Right lobe of liver (tissue), 6 donors: ENCODE measurements at regions not wholly inside any gene's neighbourhood (a gene's known extent, or its start where the extent isn't known, plus 50 kb on each side); places are given as distances from the start of the nearest gene placed in this dataset.
"Not testable (repeated sequence)": the region's sequence is repeated elsewhere in the genome, so short reads cannot be mapped to it uniquely, and the experiment has no call there.

ENCODE experiments used
- ATAC-seq, 4 donors: fragments of 200-7000 bp; cut with Tn5 transposase; one replicate each; pipeline ENCODE4 v1.9.1; 2020; ENCODE audit warnings: mild to moderate bottlenecking in 4 of 4, moderate library complexity in 4 of 4
- DNase-seq, 3 donors: peaks; one replicate each; pipeline ENCODE4 v3.0.0-alpha.2; 2020
- H3K27ac ChIP-seq, 3 donors: fragments of 200-600 bp; one replicate each; pipeline ENCODE4 v1.8.0; 2022
- H3K27me3 ChIP-seq, 2 donors: fragments of 200-600 bp; one replicate each; pipeline ENCODE4 v1.8.0; 2022
- H3K36me3 ChIP-seq, 4 donors: fragments of 200-600 bp; sonication (generic) in 1 of 4; one replicate each; pipeline versions ENCODE4 v1.5.1 to v1.8.0; 2017 to 2022; ENCODE audit warnings: control low read depth in 1 of 4
- H3K4me1 ChIP-seq, 4 donors: fragments of 200-600 bp; sonication (generic) in 1 of 4; one replicate each; pipeline versions ENCODE4 v1.5.1 to v1.8.0; 2017 to 2022; ENCODE audit warnings: control low read depth in 1 of 4
- H3K4me3 ChIP-seq, 3 donors: fragments of 200-600 bp; one replicate each; pipeline ENCODE4 v1.8.0; 2022
- H3K9me3 ChIP-seq, 4 donors: fragments of 200-600 bp; sonication (generic) in 1 of 4; one replicate each; pipeline versions ENCODE4 v1.5.1 to v1.8.0; 2017 to 2022; ENCODE audit warnings: control low read depth in 1 of 4
- CTCF ChIP-seq, 4 donors: fragments of 200-600 bp in 3 of 4; fragments of 450-650 bp in 1 of 4; IDR thresholded peaks; one replicate each; pipeline versions ENCODE4 v1.5.1 to v1.8.0; 2016 to 2022; ENCODE audit warnings: antibody characterized with exemption in 4 of 4, mild to moderate bottlenecking in 2 of 4
- POLR2A ChIP-seq: fragments of 450-650 bp; IDR thresholded peaks from one replicate; pipeline ENCODE4 v1.6.1; 2017; ENCODE audit warnings: antibody characterized with exemption, mild to moderate bottlenecking
- WGBS: methylation state at CpG from one replicate; pipeline ENCODE4 v1.1.6; 2018; ENCODE audit warnings: low coverage, low lambda C conversion rate; ENCODE audit not compliant: insufficient coverage; ENCODE audit errors: missing lambda C conversion rate; 5-methylcytosine and 5-hydroxymethylcytosine counted together
- intact Hi-C, 2 donors: fragments of 100-400 bp; cut with DNase I; formaldehyde crosslinking; loops; one replicate each; pipeline versions ENCODE4 v1.11.2 to v1.14.1; 2022
- donor health status: DM: no; HTN: yes; CAD: no.
- donor health status: DM: no; HTN: no; CAD: no.
- donor health status: DM: no; HTN: no; CAD: no.
- donor health status: DM: no; HTN: yes; CAD: no.
- donor health status: DM: no; HTN: yes; CAD: no.

- WGBS, result 41% methylated on average over 6 of the region's 6 CpGs
- no peak for TF ChIP-seq POLR2A
- TF ChIP-seq CTCF (IDR thresholded peaks at IDR 0.05), result no peak
- H3K36me3 ChIP-seq, result no peaks in the 10 kb centered on the region
- H3K4me3 ChIP-seq, result no peak overlapping the region
- intact Hi-C loops, result no loop called here
- H3K27me3 ChIP-seq, result no peaks in the 10 kb centered on the region
- H3K9me3 ChIP-seq, result no peaks in the 10 kb centered on the region
- ATAC-seq (no peak), DNase-seq (no peak)
- H3K4me1 ChIP-seq, result no peaks in the 10 kb centered on the region
- no peak overlapping the region for H3K27ac ChIP-seq
These were observed 100.7 kb downstream of the SLC16A1 start for GRCh38 chr1:112855152-112855828.

- intact Hi-C loops, DNase-seq: not testable (repeated sequence)
- no CpG with 5 or more reads among the region's 45 CpGs for WGBS
These were observed 101.5 kb downstream of the SLC16A1 start for GRCh38 chr1:112854368-112854984.

GRCh38 chr1:112853915-112854314 lies 102.1 kb downstream of the SLC16A1 start:
- ATAC-seq, H3K9me3 ChIP-seq, intact Hi-C loops, H3K4me1 ChIP-seq, H3K36me3 ChIP-seq, DNase-seq, H3K4me3 ChIP-seq, H3K27ac ChIP-seq: not testable (repeated sequence)
- H3K27me3 ChIP-seq, result peaks cover 0 to 11% of the 10 kb centered on the region in 2 donors
- WGBS, result 75% methylated on average over 4 of the region's 8 CpGs

More at GRCh38 chr1:112854368-112854984, 101.5 kb downstream of the SLC16A1 start:
- H3K27ac ChIP-seq, H3K9me3 ChIP-seq, H3K4me1 ChIP-seq, ATAC-seq, H3K27me3 ChIP-seq, H3K36me3 ChIP-seq: not testable (repeated sequence)
- peak overlapping the region in 1 of 3 donors; percentile 29 for H3K4me3 ChIP-seq

- no peaks in the 10 kb centered on the region for H3K36me3 ChIP-seq
- no peak for DNase-seq
- 90% methylated on average over 2 of the region's 2 CpGs for WGBS
- H3K4me1 ChIP-seq, result no peaks in the 10 kb centered on the region
- H3K9me3 ChIP-seq, result no peaks in the 10 kb centered on the region
- no peak for ATAC-seq
- no peak overlapping the region for H3K4me3 ChIP-seq
- intact Hi-C loops, result no loop called here
- peaks cover 0 to 11% of the 10 kb centered on the region in 2 donors for H3K27me3 ChIP-seq
- no peak for TF ChIP-seq CTCF (IDR thresholded peaks at IDR 0.05)
- TF ChIP-seq POLR2A, result no peak
- no peak overlapping the region for H3K27ac ChIP-seq
These were observed 103.1 kb downstream of the SLC16A1 start for GRCh38 chr1:112852934-112853333.

GRCh38 chr1:112852276-112852675 lies 103.7 kb downstream of the SLC16A1 start:
- Histone ChIP-seq H3K27me3 (peaks cover 0 to 11% of the 10 kb centered on the region in 2 donors), H3K9me3 (no peaks in the 10 kb centered on the region), H3K4me3 (no peak overlapping the region), H3K27ac (no peak overlapping the region), H3K36me3 (no peaks in the 10 kb centered on the region), H3K4me1 (no peaks in the 10 kb centered on the region)
- ATAC-seq (no peak), DNase-seq (no peak)
- TF ChIP-seq POLR2A, result no peak
- TF ChIP-seq CTCF (IDR thresholded peaks at IDR 0.05), result no peak
- intact Hi-C loops, result no loop called here
- 68% methylated on average over 8 of the region's 10 CpGs for WGBS
